ENCODE measurements at regions not wholly inside any gene's neighbourhood (a gene's known extent, or its start where the extent isn't known, plus 50 kb on each side); places are given as distances from the start of the nearest gene placed in this dataset.
A peak's percentile ranks its signal among the peaks of the same experiment; 100 is the strongest.

DNA sequence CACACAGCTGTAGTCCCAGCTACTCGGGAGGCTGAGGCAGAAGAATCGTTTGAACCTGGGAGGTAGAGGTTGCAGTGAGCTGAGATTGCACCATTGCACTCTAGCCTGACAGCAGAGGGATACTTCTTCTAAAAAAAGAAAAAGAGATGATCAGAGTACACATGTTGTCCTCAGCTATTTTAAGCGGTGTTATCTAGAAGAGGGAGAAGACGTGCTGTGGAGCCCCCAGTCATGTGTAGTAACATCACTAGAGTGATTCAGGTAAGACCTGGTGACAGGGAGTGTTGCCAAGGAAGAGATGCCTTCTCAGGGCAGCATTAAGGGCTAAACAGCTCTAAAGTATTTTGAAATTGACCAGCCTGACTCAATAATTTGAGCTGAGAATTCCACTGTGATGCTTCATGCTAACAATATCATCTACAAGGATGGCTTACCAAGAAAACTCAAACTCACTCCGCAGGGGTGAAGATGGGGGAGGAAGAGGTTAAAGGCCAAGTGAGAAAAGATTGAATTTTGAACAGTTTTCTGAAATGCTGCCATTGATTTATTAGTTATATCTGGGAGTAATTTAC is 97.4 kb downstream of the KLF6 start:
- peak; percentile 37 for FAIRE-seq
- peaks cover 0 to 4% of the 10 kb centered on the region in 2 experiments for H3K27me3 ChIP-seq (ENCODE audit: control insufficient read depth in 2 of 2, insufficient read depth in 2 of 2, low read length in 2 of 2)
- H3K4me2 ChIP-seq (ENCODE audit: insufficient read depth, low read length): no peak overlapping the region
- no peak overlapping the region for H2AFZ ChIP-seq (ENCODE audit: low read depth, low read length)
- H3K9me3 ChIP-seq (replicated peaks; ENCODE audit: control insufficient read depth, insufficient read depth, low read length): no peaks in the 10 kb centered on the region
- TF ChIP-seq MAX (IDR thresholded peaks at IDR 0.05; ENCODE audit: insufficient read depth, insufficient read length) (no peak), EZH2 (IDR thresholded peaks at IDR 0.05; ENCODE audit: borderline replicate concordance, low read depth, low read length, severe bottlenecking) (no peak), GATA2 (IDR thresholded peaks at IDR 0.05; ENCODE audit: insufficient read depth, insufficient read length, low read depth, low read length) (no peak), POLR2AphosphoS5 (IDR thresholded peaks at IDR 0.05; ENCODE audit: insufficient read depth, low read depth, low read length) (no peak)
- no peaks in the 10 kb centered on the region for H4K20me1 ChIP-seq (replicated peaks; ENCODE audit: control insufficient read depth, extremely low read depth, insufficient read depth, low read length)
- H3K79me2 ChIP-seq (ENCODE audit: control insufficient read depth, insufficient read depth, low read length): no peaks in the 10 kb centered on the region
- H3K27ac ChIP-seq (ENCODE audit: insufficient read depth, low read depth, low read length): no peak overlapping the region
- H3K36me3 ChIP-seq (ENCODE audit: control insufficient read depth in 2 of 2, extremely low read depth in 1 of 2, insufficient read depth in 2 of 2, low read length in 2 of 2): no peaks in the 10 kb centered on the region
- H3K9ac ChIP-seq (replicated peaks; ENCODE audit: extremely low read depth, insufficient read depth, low read length): no peak overlapping the region
- dilution Hi-C loops (cut with MboI; ENCODE audit: extremely low pct_ligation_motif_present, low sequenced_read_pairs) (no loop called here), intact Hi-C loops (cut with micrococcal nuclease) (no loop called here)
- no peak for DNase-seq (ENCODE audit: low read depth, low spot score)
- no peaks in the 10 kb centered on the region for H3K4me1 ChIP-seq (ENCODE audit: control insufficient read depth, extremely low read depth, insufficient read depth, low read length)
- no peak overlapping the region for H3K4me3 ChIP-seq (replicated peaks in 1 of 3; ENCODE audit: insufficient read depth in 1 of 3, low read depth in 1 of 3, low read length in 3 of 3)
- BruUV-seq (replicated peaks): no TSS peak
- H3K9me1 ChIP-seq (replicated peaks; ENCODE audit: control insufficient read depth, extremely low read depth, insufficient read depth, low read length): no peaks in the 10 kb centered on the region
- CTCF ChIA-PET: interaction anchor here (0.8 kb wide), 1 partner anchor 14 kb away, joined by 3 read pairs; no protein-coding TSS in a partner anchor
- POLR2A ChIA-PET: no interaction called here

DNA sequence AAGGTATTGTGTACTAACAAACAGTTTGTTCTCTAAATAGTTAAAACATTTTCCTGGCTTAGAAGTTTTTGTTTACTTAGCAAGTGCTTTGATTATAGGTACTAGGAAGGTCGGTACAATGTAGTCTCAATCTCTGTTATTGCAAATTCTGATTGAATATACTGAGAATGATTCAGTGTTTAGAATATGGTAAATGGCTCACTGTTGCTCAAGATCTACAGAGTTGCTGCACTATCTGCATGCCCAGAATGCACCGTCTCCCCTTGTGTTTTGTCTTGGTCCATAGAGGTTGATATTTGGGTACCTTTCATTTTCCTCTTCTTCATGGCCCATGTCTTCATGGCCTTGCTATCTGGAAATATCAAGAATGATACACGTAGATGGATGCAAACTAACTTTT is 99.6 kb downstream of the KLF6 start:
- no peak for TF ChIP-seq POLR2AphosphoS5 (IDR thresholded peaks at IDR 0.05; ENCODE audit: insufficient read depth, low read depth, low read length)
- no peak for TF ChIP-seq MYC (IDR thresholded peaks at IDR 0.05; ENCODE audit: low read depth, low read length)
- no peak for TF ChIP-seq POLR2A (IDR thresholded peaks at IDR 0.05; ENCODE audit: low read depth, low read length)
- no peak for TF ChIP-seq GATA2 (IDR thresholded peaks at IDR 0.05; ENCODE audit: insufficient read depth, insufficient read length, low read depth, low read length)
- no peak for TF ChIP-seq JUN (IDR thresholded peaks at IDR 0.05; ENCODE audit: borderline replicate concordance, insufficient read depth, insufficient read length, low read depth)
- no peak for TF ChIP-seq EZH2 (IDR thresholded peaks at IDR 0.05; ENCODE audit: borderline replicate concordance, low read depth, low read length, severe bottlenecking)
- no peak for TF ChIP-seq FOS (IDR thresholded peaks at IDR 0.05; ENCODE audit: borderline replicate concordance, insufficient read depth, low read length)
- no peak for TF ChIP-seq CTCF (IDR thresholded peaks at IDR 0.05; ENCODE audit: extremely low read depth in 1 of 2, insufficient read depth in 1 of 2, low read depth in 1 of 2, low read length in 2 of 2)
- no peak for TF ChIP-seq MAX (IDR thresholded peaks at IDR 0.05; ENCODE audit: insufficient read depth, insufficient read length)
- no peaks in the 10 kb centered on the region for H3K9me3 ChIP-seq (replicated peaks; ENCODE audit: control insufficient read depth, insufficient read depth, low read length)
- no peak overlapping the region for H2AFZ ChIP-seq (ENCODE audit: low read depth, low read length)
- H3K9me1 ChIP-seq (replicated peaks; ENCODE audit: control insufficient read depth, extremely low read depth, insufficient read depth, low read length): no peaks in the 10 kb centered on the region
- POLR2A ChIA-PET: no interaction called here
- no peaks in the 10 kb centered on the region for H3K36me3 ChIP-seq (ENCODE audit: control insufficient read depth in 2 of 2, extremely low read depth in 1 of 2, insufficient read depth in 2 of 2, low read length in 2 of 2)
- no peaks in the 10 kb centered on the region for H3K79me2 ChIP-seq (ENCODE audit: control insufficient read depth, insufficient read depth, low read length)
- dilution Hi-C loops (cut with MboI; ENCODE audit: extremely low pct_ligation_motif_present, low sequenced_read_pairs): no loop called here
- H3K4me2 ChIP-seq (ENCODE audit: insufficient read depth, low read length): no peak overlapping the region
- intact Hi-C loops (cut with micrococcal nuclease): no loop called here
- DNase-seq (ENCODE audit: low read depth, low spot score) (no peak), FAIRE-seq (no peak)
- no peaks in the 10 kb centered on the region for H3K4me1 ChIP-seq (ENCODE audit: control insufficient read depth, extremely low read depth, insufficient read depth, low read length)
- no TSS peak for BruUV-seq (replicated peaks)
- CTCF ChIA-PET: no interaction called here
- no peak overlapping the region for H3K9ac ChIP-seq (replicated peaks; ENCODE audit: extremely low read depth, insufficient read depth, low read length)
- peaks cover 0 to 4% of the 10 kb centered on the region in 2 experiments for H3K27me3 ChIP-seq (ENCODE audit: control insufficient read depth in 2 of 2, insufficient read depth in 2 of 2, low read length in 2 of 2)
- H4K20me1 ChIP-seq (replicated peaks; ENCODE audit: control insufficient read depth, extremely low read depth, insufficient read depth, low read length): no peaks in the 10 kb centered on the region
- no peak overlapping the region for H3K27ac ChIP-seq (ENCODE audit: insufficient read depth, low read depth, low read length)
- H3K4me3 ChIP-seq (replicated peaks in 1 of 3; ENCODE audit: insufficient read depth in 1 of 3, low read depth in 1 of 3, low read length in 3 of 3): no peak overlapping the region
